Endodermal cell (in vitro differentiated cells): ENCODE measurements at regions not wholly inside any gene's neighbourhood (a gene's known extent, or its start where the extent isn't known, plus 50 kb on each side); places are given as distances from the start of the nearest gene placed in this dataset.

ENCODE experiments used
- DNase-seq: peaks from one replicate; pipeline ENCODE4 v3.0.0-alpha.2; 2017
- H3K27ac ChIP-seq: 2 replicates; pipeline ENCODE4 v1.5.1; 2013; ENCODE audit warnings: mild to moderate bottlenecking, low read depth, low read length, moderate library complexity
- H3K27me3 ChIP-seq: 2 replicates; pipeline ENCODE4 v1.6.1; 2013; ENCODE audit warnings: mild to moderate bottlenecking, low read length, moderate library complexity; ENCODE audit not compliant: insufficient read depth, control insufficient read depth, poor library complexity, severe bottlenecking
- H3K36me3 ChIP-seq: 2 replicates; pipeline ENCODE4 v1.7.0; 2013; ENCODE audit warnings: mild to moderate bottlenecking, low read length, moderate library complexity; ENCODE audit not compliant: control insufficient read depth, insufficient read depth
- H3K4me1 ChIP-seq: one replicate; pipeline ENCODE4 v1.7.0; 2013; ENCODE audit warnings: low read length; ENCODE audit not compliant: control insufficient read depth, insufficient read depth
- H3K4me3 ChIP-seq: 2 replicates; pipeline ENCODE4 v1.5.1; 2013; ENCODE audit warnings: mild to moderate bottlenecking, low read length, moderate library complexity
- H3K9ac ChIP-seq: 2 replicates; pipeline ENCODE4 v1.6.1; 2013; ENCODE audit warnings: mild to moderate bottlenecking, low read length, moderate library complexity; ENCODE audit not compliant: poor library complexity, severe bottlenecking; ENCODE audit errors: extremely low read depth
- H3K9me3 ChIP-seq: 2 replicates; pipeline ENCODE4 v1.6.1; 2013; ENCODE audit warnings: mild to moderate bottlenecking, low read length, moderate library complexity; ENCODE audit not compliant: control insufficient read depth
- H3K27ac Mint-ChIP-seq: 2 replicates; pipeline ENCODE4 v1.8.0; 2020; ENCODE audit warnings: mixed read lengths
- H3K27me3 Mint-ChIP-seq: 2 replicates; pipeline ENCODE4 v1.8.0; 2021; ENCODE audit warnings: mild to moderate bottlenecking, mixed read lengths; ENCODE audit not compliant: insufficient read depth
- H3K36me3 Mint-ChIP-seq: 2 replicates; pipeline ENCODE4 v1.8.0; 2020; ENCODE audit warnings: low read depth, mixed read lengths
- H3K4me1 Mint-ChIP-seq: 2 replicates; pipeline ENCODE4 v1.8.0; 2020; ENCODE audit warnings: mixed read lengths
- H3K4me3 Mint-ChIP-seq: 2 replicates; pipeline ENCODE4 v1.8.0; 2020; ENCODE audit warnings: mild to moderate bottlenecking, moderate library complexity, mixed read lengths
- H3K9me3 Mint-ChIP-seq: 2 replicates; pipeline ENCODE4 v1.8.0; 2020; ENCODE audit warnings: mild to moderate bottlenecking, mixed read lengths
- CTCF ChIP-seq: fragments of 200-600 bp; sonication (generic); conservative IDR thresholded peaks from 2 replicates; pipeline ENCODE4 v1.5.0; 2021; ENCODE audit warnings: antibody characterized with exemption, mild to moderate bottlenecking
- WGBS, 2 experiments: methylation state at CpG; one replicate each; pipeline versions ENCODE4 v1.1.5 to v1.1.7; 2013; ENCODE audit warnings: missing lambda C conversion rate in 2 of 2, mixed read lengths in 1 of 2; ENCODE audit not compliant: insufficient coverage in 1 of 2, insufficient read length in 1 of 2; 5-methylcytosine and 5-hydroxymethylcytosine counted together

- Histone ChIP-seq H3K4me1 (no peaks in the 10 kb centered on the region), H3K9me3 (no peaks in the 10 kb centered on the region), H3K9ac (no peak overlapping the region), H3K36me3 (no peaks in the 10 kb centered on the region), H3K27me3 (no peaks in the 10 kb centered on the region), H3K27ac (no peak overlapping the region), H3K4me3 (no peak overlapping the region)
- Mint-ChIP-seq H3K4me1 (no peaks in the 10 kb centered on the region), H3K9me3 (no peaks in the 10 kb centered on the region), H3K36me3 (no peaks in the 10 kb centered on the region), H3K27me3 (no peaks in the 10 kb centered on the region), H3K4me3 (no peak overlapping the region), H3K27ac (no peak overlapping the region)
- WGBS, 2 experiments, result 88 to 100% methylated on average over 1 to 2 of the region's 2 CpGs
- TF ChIP-seq CTCF, result peak; percentile 58
- no peak for DNase-seq
Measured at GRCh38 chr2:226199555-226199954, 600.1 kb downstream of the IRS1 start.

GRCh38 chr2:226198956-226199355 is 600.7 kb downstream of the IRS1 start:
- Histone ChIP-seq H3K4me3 (no peak overlapping the region), H3K9ac (no peak overlapping the region), H3K9me3 (no peaks in the 10 kb centered on the region), H3K36me3 (no peaks in the 10 kb centered on the region), H3K27me3 (no peaks in the 10 kb centered on the region), H3K27ac (no peak overlapping the region), H3K4me1 (no peaks in the 10 kb centered on the region)
- no peak overlapping the region for H3K27ac Mint-ChIP-seq
- no peaks in the 10 kb centered on the region for H3K9me3 Mint-ChIP-seq
- no peaks in the 10 kb centered on the region for H3K36me3 Mint-ChIP-seq
- no peaks in the 10 kb centered on the region for H3K4me1 Mint-ChIP-seq
- no peak for TF ChIP-seq CTCF
- 90 to 100% methylated on average over 4 of the region's 4 CpGs for WGBS, 2 experiments
- no peak overlapping the region for H3K4me3 Mint-ChIP-seq
- no peaks in the 10 kb centered on the region for H3K27me3 Mint-ChIP-seq
- no peak for DNase-seq

- WGBS, 2 experiments, result 95% methylated on average over 5 of the region's 5 CpGs; no CpG with 5 or more reads in 1 of the 2 experiments
- Histone ChIP-seq H3K27me3 (no peaks in the 10 kb centered on the region), H3K4me1 (no peaks in the 10 kb centered on the region), H3K9me3 (no peaks in the 10 kb centered on the region), H3K9ac (no peak overlapping the region), H3K27ac (no peak overlapping the region), H3K36me3 (no peaks in the 10 kb centered on the region), H3K4me3 (no peak overlapping the region)
- Mint-ChIP-seq H3K4me1 (no peaks in the 10 kb centered on the region), H3K4me3 (no peak overlapping the region), H3K9me3 (no peaks in the 10 kb centered on the region), H3K27me3 (no peaks in the 10 kb centered on the region), H3K36me3 (no peaks in the 10 kb centered on the region), H3K27ac (no peak overlapping the region)
- no peak for DNase-seq
- no peak for TF ChIP-seq CTCF
Measured at GRCh38 chr2:226190479-226191252, 609.0 kb downstream of the IRS1 start.
